SK-N-SH treated with all-trans-retinoic acid at 6 μM for 48 hours (cell line): ENCODE measurements at regions not wholly inside any gene's neighbourhood (a gene's known extent, or its start where the extent isn't known, plus 50 kb on each side); places are given as distances from the start of the nearest gene placed in this dataset.

Source experiments
- ATAC-seq: fragments of 200-7000 bp; cut with Tn5 transposase; 3 replicates; pipeline ENCODE4 v1.9.1; 2020; ENCODE audit warnings: mild to moderate bottlenecking, moderate library complexity
- BACH2 ChIP-seq: fragments of 250-450 bp; sonication (Bioruptor Pico); IDR thresholded peaks from 2 replicates; pipeline ENCODE4 v1.9.0; 2021; ENCODE audit warnings: mild to moderate bottlenecking, borderline replicate concordance
- CSDC2 ChIP-seq: fragments of 250-450 bp; sonication (Bioruptor Pico); IDR thresholded peaks from 2 replicates; pipeline ENCODE4 v1.5.0; 2020; ENCODE audit warnings: mild to moderate bottlenecking, moderate library complexity
- CSRNP3 ChIP-seq: fragments of 250-450 bp; sonication (Bioruptor Pico); IDR thresholded peaks from 2 replicates; pipeline ENCODE4 v1.5.1; 2021; ENCODE audit warnings: mild to moderate bottlenecking, moderate library complexity
- ESRRG ChIP-seq: fragments of 250-450 bp; sonication (Bioruptor Pico); IDR thresholded peaks from 2 replicates; pipeline ENCODE4 v1.6.1; 2021; ENCODE audit warnings: mild to moderate bottlenecking
- GLIS3 ChIP-seq: fragments of 250-450 bp; sonication (Bioruptor Pico); IDR thresholded peaks from 2 replicates; pipeline ENCODE4 v1.5.0; 2020; ENCODE audit warnings: mild to moderate bottlenecking, moderate library complexity
- ISL1 ChIP-seq: fragments of 250-450 bp; sonication (Bioruptor Pico); IDR thresholded peaks from 2 replicates; pipeline ENCODE4 v2.1.2; 2022; ENCODE audit warnings: mild to moderate bottlenecking, moderate library complexity
- OSR1 ChIP-seq: fragments of 250-450 bp; sonication (Bioruptor Pico); IDR thresholded peaks from 2 replicates; pipeline ENCODE4 v1.8.0; 2022; ENCODE audit warnings: moderate library complexity, mild to moderate bottlenecking, inconsistent platforms
- PATZ1 ChIP-seq: fragments of 250-450 bp; sonication (Bioruptor Pico); IDR thresholded peaks from 2 replicates; pipeline ENCODE4 v1.8.0; 2020; ENCODE audit warnings: mild to moderate bottlenecking, moderate library complexity, borderline replicate concordance
- PPARA ChIP-seq: fragments of 250-450 bp; sonication (Bioruptor Pico); IDR thresholded peaks from 2 replicates; pipeline ENCODE4 v1.5.0; 2020; ENCODE audit warnings: mild to moderate bottlenecking, borderline replicate concordance
- RARB ChIP-seq: fragments of 250-450 bp; sonication (Bioruptor Pico); IDR thresholded peaks from 2 replicates; pipeline ENCODE4 v1.8.0; 2021; ENCODE audit warnings: mild to moderate bottlenecking, moderate library complexity
- SNAI2 ChIP-seq: fragments of 250-450 bp; sonication (Bioruptor Pico); IDR thresholded peaks from 2 replicates; pipeline ENCODE4 v1.5.0; 2020; ENCODE audit warnings: mild to moderate bottlenecking, moderate library complexity
- TCF4 ChIP-seq: fragments of 250-450 bp; sonication (Bioruptor Pico); IDR thresholded peaks from 2 replicates; pipeline ENCODE4 v1.8.0; 2021; ENCODE audit warnings: mild to moderate bottlenecking, moderate library complexity, borderline replicate concordance
- TSHZ2 ChIP-seq: fragments of 250-450 bp; sonication (Bioruptor Pico); IDR thresholded peaks from 2 replicates; pipeline ENCODE4 v1.5.0; 2020; ENCODE audit warnings: mild to moderate bottlenecking, moderate library complexity
- ZC3H10 ChIP-seq: fragments of 250-450 bp; sonication (Bioruptor Pico); IDR thresholded peaks from 2 replicates; pipeline ENCODE4 v1.5.1; 2021; ENCODE audit warnings: mild to moderate bottlenecking, moderate library complexity
- ZFP3 ChIP-seq: fragments of 250-450 bp; sonication (Bioruptor Pico); IDR thresholded peaks from 2 replicates; pipeline ENCODE4 v1.5.0; 2020; ENCODE audit warnings: mild to moderate bottlenecking, moderate library complexity
- ZFP30 ChIP-seq: fragments of 450-650 bp; formaldehyde crosslinking; IDR thresholded peaks from 2 replicates; pipeline ENCODE4 v1.5.0; 2022; ENCODE audit warnings: mild to moderate bottlenecking, moderate library complexity
- ZNF565 ChIP-seq: fragments of 450-650 bp; formaldehyde crosslinking; conservative IDR thresholded peaks from 2 replicates; pipeline ENCODE4 v1.5.0; 2020; ENCODE audit warnings: low read depth, mild to moderate bottlenecking, moderate library complexity
- ZNF70 ChIP-seq: fragments of 450-650 bp; formaldehyde crosslinking; IDR thresholded peaks from 2 replicates; pipeline ENCODE4 v1.5.0; 2020; ENCODE audit warnings: mild to moderate bottlenecking, moderate library complexity
- ZNF8 ChIP-seq: fragments of 450-650 bp; formaldehyde crosslinking; IDR thresholded peaks from 2 replicates; pipeline ENCODE4 v1.5.0; 2020; ENCODE audit warnings: mild to moderate bottlenecking, moderate library complexity
- TF ChIP-seq, protein P1 (sequence below): fragments of 250-450 bp; sonication (Bioruptor Pico); IDR thresholded peaks from 2 replicates; pipeline ENCODE4 v1.8.0; 2021; ENCODE audit warnings: low read depth, mild to moderate bottlenecking, moderate library complexity, borderline replicate concordance
- TF ChIP-seq, protein P2 (sequence below): fragments of 250-450 bp; sonication (Bioruptor Pico); IDR thresholded peaks from 2 replicates; pipeline ENCODE4 v1.5.1; 2020; ENCODE audit warnings: low read depth, mild to moderate bottlenecking, moderate library complexity

DNA sequence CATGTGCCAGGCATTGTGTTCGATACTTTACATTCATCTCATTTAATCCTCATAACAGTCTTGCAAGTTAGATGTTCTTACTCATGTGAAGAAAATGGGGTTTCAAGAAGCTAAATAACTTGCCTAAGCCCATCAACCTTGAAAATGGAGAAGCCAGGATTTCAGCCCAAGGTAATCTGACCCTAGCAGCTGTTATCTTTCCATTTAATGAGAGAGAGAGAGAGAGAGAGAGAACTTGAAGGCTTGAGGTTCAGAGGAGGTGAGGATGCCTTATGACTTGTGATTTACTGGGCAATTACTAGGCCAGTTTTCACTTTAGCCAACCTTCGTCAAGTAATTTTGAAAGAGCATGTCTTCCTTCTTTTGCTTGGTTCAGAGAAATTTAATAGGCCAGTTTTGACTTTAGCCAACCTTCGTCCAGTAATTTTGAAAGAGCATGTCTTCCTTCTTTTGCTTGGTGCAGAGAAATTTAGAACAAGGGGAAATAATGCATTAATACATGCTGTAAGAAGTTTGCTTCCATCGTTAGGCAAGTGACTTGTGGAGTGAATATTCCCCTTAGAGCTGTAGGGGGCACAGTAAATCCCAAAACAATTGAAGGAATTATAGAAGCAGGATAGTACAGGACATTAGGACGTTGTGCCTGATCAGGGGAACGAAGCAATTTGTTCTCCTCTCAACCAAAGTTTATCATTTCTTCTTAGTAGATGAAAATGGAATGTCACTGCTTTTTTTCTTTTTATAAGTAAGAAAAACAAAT, 143.0 kb upstream of the BMPER start (continued):
- TF ChIP-seq PATZ1 (CRISPR knock-in tag) (no peak), ESRRG (CRISPR knock-in tag) (no peak), GLIS3 (CRISPR knock-in tag) (no peak)

GRCh38 chr7:33762911-33763306, 142.4 kb upstream of the BMPER start:
- no peak for ATAC-seq
- TF ChIP-seq ZFP30 (CRISPR knock-in tag), result no peak
- TF ChIP-seq, protein P1, sequence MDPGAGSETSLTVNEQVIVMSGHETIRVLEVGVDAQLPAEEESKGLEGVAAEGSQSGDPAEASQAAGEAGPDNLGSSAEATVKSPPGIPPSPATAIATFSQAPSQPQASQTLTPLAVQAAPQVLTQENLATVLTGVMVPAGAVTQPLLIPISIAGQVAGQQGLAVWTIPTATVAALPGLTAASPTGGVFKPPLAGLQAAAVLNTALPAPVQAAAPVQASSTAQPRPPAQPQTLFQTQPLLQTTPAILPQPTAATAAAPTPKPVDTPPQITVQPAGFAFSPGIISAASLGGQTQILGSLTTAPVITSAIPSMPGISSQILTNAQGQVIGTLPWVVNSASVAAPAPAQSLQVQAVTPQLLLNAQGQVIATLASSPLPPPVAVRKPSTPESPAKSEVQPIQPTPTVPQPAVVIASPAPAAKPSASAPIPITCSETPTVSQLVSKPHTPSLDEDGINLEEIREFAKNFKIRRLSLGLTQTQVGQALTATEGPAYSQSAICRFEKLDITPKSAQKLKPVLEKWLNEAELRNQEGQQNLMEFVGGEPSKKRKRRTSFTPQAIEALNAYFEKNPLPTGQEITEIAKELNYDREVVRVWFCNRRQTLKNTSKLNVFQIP (CRISPR knock-in tag), result no peak
- TF ChIP-seq ZC3H10 (CRISPR knock-in tag), result no peak
- TF ChIP-seq ZNF70 (CRISPR knock-in tag), result no peak
- TF ChIP-seq ISL1, result no peak
- no peak for TF ChIP-seq ZFP3 (CRISPR knock-in tag)
- no peak for TF ChIP-seq SNAI2
- no peak for TF ChIP-seq RARB
- TF ChIP-seq PATZ1 (CRISPR knock-in tag), result no peak
- no peak for TF ChIP-seq ZNF565 (CRISPR knock-in tag)
- TF ChIP-seq TCF4 (CRISPR knock-in tag), result no peak
- TF ChIP-seq CSDC2 (CRISPR knock-in tag), result no peak
- TF ChIP-seq ESRRG (CRISPR knock-in tag), result no peak
- no peak for TF ChIP-seq PPARA

DNA sequence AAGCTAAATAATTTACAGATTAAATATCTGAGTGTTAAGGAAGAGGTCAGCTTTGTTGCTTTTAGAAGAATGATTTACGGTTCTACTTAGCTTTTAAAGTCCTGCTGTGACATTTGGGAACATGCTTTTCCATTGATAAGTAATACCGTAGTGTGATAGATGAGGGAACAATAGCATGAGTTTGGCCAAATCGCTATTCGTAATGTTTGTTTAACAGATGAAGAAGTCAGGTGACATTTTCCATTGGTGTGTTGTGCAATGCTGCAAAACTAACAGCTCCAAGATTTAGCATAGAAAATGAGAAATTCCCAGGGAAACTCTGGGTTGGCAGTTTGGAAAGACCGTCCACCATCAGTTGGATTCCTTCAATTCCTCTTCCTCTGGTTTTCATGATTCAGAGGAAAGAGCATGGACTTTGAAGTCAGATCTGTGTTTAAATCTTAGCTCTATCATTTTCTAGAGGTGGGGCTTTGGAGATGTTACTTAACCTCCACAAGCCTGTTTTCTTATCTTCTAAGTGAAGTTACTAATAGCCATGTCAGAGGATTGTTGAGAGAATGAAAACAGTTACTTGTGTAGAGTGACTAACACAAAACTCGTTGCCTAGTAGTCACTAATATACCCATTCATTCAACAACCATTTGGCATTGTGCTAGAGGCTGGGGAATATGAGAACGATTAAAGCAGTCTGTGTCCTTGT, 140.4 kb upstream of the BMPER start:
- no peak for ATAC-seq

GRCh38 chr7:33766405-33766804, 138.9 kb upstream of the BMPER start:
- ATAC-seq, result no peak
- TF ChIP-seq GLIS3 (CRISPR knock-in tag), result no peak
- no peak for TF ChIP-seq BACH2 (CRISPR knock-in tag)
- TF ChIP-seq CSRNP3, result no peak
- no peak for TF ChIP-seq ZC3H10 (CRISPR knock-in tag)
- TF ChIP-seq, protein P2, sequence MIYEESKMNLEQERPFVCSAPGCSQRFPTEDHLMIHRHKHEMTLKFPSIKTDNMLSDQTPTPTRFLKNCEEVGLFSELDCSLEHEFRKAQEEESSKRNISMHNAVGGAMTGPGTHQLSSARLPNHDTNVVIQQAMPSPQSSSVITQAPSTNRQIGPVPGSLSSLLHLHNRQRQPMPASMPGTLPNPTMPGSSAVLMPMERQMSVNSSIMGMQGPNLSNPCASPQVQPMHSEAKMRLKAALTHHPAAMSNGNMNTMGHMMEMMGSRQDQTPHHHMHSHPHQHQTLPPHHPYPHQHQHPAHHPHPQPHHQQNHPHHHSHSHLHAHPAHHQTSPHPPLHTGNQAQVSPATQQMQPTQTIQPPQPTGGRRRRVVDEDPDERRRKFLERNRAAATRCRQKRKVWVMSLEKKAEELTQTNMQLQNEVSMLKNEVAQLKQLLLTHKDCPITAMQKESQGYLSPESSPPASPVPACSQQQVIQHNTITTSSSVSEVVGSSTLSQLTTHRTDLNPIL, result no peak
- no peak for TF ChIP-seq RARB
- no peak for TF ChIP-seq SNAI2
- no peak for TF ChIP-seq OSR1 (CRISPR knock-in tag)
- no peak for TF ChIP-seq TCF4 (CRISPR knock-in tag)
- no peak for TF ChIP-seq ZNF565 (CRISPR knock-in tag)
- no peak for TF ChIP-seq ISL1
- TF ChIP-seq ZNF70 (CRISPR knock-in tag), result no peak
- TF ChIP-seq TSHZ2, result no peak
- no peak for TF ChIP-seq ZNF8
- no peak for TF ChIP-seq ZFP30 (CRISPR knock-in tag)
- no peak for TF ChIP-seq ZFP3 (CRISPR knock-in tag)
- TF ChIP-seq PATZ1 (CRISPR knock-in tag), result no peak

More for the DNA sequence above, 140.4 kb upstream of the BMPER start:
- TF ChIP-seq ISL1 (peak; percentile 35; the same call in 1 of the 2 replicates), ZNF70 (CRISPR knock-in tag) (no peak), ZNF8 (no peak), GLIS3 (CRISPR knock-in tag) (no peak)
